OCI-LY3 (cell line): ENCODE measurements at regions not wholly inside any gene's neighbourhood (a gene's known extent, or its start where the extent isn't known, plus 50 kb on each side); places are given as distances from the start of the nearest gene placed in this dataset.

Experiments used
- H2AFZ ChIP-seq: fragments of 200-600, 300-600 bp; shearing (Covaris generic); 2 replicates; pipeline ENCODE4 v1.6.0; 2014; ENCODE audit warnings: antibody characterized with exemption, low read depth, low read length
- H3K27ac ChIP-seq: fragments of 200-600, 300-600 bp; sonication (generic); 2 replicates; pipeline ENCODE4 v1.5.1; 2014; ENCODE audit warnings: mild to moderate bottlenecking, low read length, moderate library complexity, mixed read lengths
- H3K27me3 ChIP-seq: fragments of 200-600, 300-600 bp; sonication (generic); 2 replicates; pipeline ENCODE4 v1.6.1; 2014; ENCODE audit warnings: low read depth, low read length, mixed read lengths
- H3K36me3 ChIP-seq: fragments of 200-600, 300-600 bp; sonication (generic); replicated peaks from 2 replicates; pipeline ENCODE3; 2014; ENCODE audit warnings: low read depth, low read length, mixed read lengths
- H3K4me1 ChIP-seq: fragments of 300-600, 200-600 bp; sonication (generic); 2 replicates; pipeline ENCODE4 v1.6.1; 2014; ENCODE audit warnings: low read length, mixed read lengths
- H3K4me2 ChIP-seq: fragments of 200-600, 300-600 bp; sonication (generic); 2 replicates; pipeline ENCODE4 v1.6.1; 2014; ENCODE audit warnings: low read length, mixed read lengths
- H3K4me3 ChIP-seq: fragments of 300-600, 200-600 bp; sonication (generic); 2 replicates; pipeline ENCODE4 v1.5.1; 2014; ENCODE audit warnings: antibody characterized with exemption, mild to moderate bottlenecking, low read length, moderate library complexity
- H3K79me2 ChIP-seq: fragments of 300-600, 200-600 bp; shearing (Covaris generic); 2 replicates; pipeline ENCODE4 v1.6.1; 2014; ENCODE audit warnings: mild to moderate bottlenecking, low read length, mixed read lengths
- H3K9ac ChIP-seq: fragments of 300-600, 200-600 bp; shearing (Covaris generic); 2 replicates; pipeline ENCODE4 v1.6.0; 2014; ENCODE audit warnings: mild to moderate bottlenecking, low read length, moderate library complexity
- H3K9me3 ChIP-seq: fragments of 200-600, 300-600 bp; shearing (Covaris generic); 2 replicates; pipeline ENCODE4 v1.6.1; 2014; ENCODE audit warnings: low read length, mixed read lengths; ENCODE audit not compliant: insufficient read depth
- H4K20me1 ChIP-seq: fragments of 200-600, 300-600 bp; sonication (generic); 2 replicates; pipeline ENCODE4 v1.6.1; 2016; ENCODE audit warnings: low read length, mixed read lengths; ENCODE audit not compliant: insufficient read depth
- EZH2phosphoT487 ChIP-seq: fragments of 200-600 bp; shearing (Covaris generic); IDR thresholded peaks from 2 replicates; pipeline ENCODE4 v1.6.1; 2018; ENCODE audit warnings: antibody characterized with exemption, mixed run types, low read depth
- TF ChIP-seq, protein P1 (sequence below): fragments of 200-600, 300-600 bp; sonication (generic); IDR thresholded peaks from 2 replicates; pipeline ENCODE4 v1.5.1; 2014; ENCODE audit warnings: antibody characterized with exemption, low read length, low read depth

DNA sequence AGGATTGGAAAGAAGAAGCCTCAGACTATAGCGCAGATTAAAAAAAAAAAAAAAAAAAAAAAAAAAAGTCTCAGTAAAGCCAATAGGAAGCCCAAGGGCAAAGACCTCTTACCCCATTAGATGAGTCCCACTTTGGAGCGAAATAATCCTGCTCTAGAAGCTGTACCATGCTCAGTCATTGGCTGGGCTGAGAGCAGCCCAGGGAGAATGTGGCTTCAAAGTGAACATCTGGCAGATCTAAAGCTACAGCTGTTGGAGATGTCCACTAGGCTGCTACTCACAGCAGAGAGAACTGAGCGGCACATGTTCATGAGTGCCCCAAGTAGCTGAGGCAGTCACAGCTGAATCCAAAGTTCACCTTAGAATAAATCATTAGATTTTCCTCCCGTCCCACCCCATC lies 560.9 kb downstream of the MED13L start:
- no peak overlapping the region for H2AFZ ChIP-seq
- H3K4me2 ChIP-seq: no peak overlapping the region
- peaks cover 32% of the 10 kb centered on the region for H3K27me3 ChIP-seq
- H3K79me2 ChIP-seq: no peaks in the 10 kb centered on the region
- H4K20me1 ChIP-seq: no peaks in the 10 kb centered on the region
- H3K36me3 ChIP-seq: no peaks in the 10 kb centered on the region
- TF ChIP-seq, protein P1, sequence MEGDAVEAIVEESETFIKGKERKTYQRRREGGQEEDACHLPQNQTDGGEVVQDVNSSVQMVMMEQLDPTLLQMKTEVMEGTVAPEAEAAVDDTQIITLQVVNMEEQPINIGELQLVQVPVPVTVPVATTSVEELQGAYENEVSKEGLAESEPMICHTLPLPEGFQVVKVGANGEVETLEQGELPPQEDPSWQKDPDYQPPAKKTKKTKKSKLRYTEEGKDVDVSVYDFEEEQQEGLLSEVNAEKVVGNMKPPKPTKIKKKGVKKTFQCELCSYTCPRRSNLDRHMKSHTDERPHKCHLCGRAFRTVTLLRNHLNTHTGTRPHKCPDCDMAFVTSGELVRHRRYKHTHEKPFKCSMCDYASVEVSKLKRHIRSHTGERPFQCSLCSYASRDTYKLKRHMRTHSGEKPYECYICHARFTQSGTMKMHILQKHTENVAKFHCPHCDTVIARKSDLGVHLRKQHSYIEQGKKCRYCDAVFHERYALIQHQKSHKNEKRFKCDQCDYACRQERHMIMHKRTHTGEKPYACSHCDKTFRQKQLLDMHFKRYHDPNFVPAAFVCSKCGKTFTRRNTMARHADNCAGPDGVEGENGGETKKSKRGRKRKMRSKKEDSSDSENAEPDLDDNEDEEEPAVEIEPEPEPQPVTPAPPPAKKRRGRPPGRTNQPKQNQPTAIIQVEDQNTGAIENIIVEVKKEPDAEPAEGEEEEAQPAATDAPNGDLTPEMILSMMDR: no peak
- TF ChIP-seq EZH2phosphoT487: no peak
- no peaks in the 10 kb centered on the region for H3K9me3 ChIP-seq
- no peak overlapping the region for H3K27ac ChIP-seq
- no peak overlapping the region for H3K9ac ChIP-seq
- no peaks in the 10 kb centered on the region for H3K4me1 ChIP-seq
- H3K4me3 ChIP-seq: no peak overlapping the region

DNA sequence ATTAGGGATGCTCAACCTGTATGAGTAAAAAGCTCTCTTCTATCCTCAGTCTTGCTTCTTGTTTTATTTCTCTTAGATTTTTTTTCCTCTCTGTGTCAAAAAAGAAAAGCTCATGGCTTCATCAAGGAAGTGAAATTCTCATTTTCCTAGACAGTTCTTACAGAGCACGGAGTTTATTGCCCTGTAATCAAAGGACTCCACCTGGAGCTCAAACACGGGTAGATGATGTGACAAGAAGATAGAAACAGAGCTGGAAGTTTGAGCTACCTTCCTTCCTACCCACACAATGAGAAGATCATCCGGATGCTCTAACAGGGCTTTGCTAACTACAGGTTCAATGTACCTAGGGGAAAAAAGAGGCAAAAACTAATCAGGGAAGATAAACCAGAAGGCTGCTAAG lies 564.8 kb downstream of the MED13L start:
- Histone ChIP-seq H3K79me2 (no peaks in the 10 kb centered on the region), H3K36me3 (no peaks in the 10 kb centered on the region), H3K27ac (no peak overlapping the region), H3K4me3 (no peak overlapping the region), H3K9me3 (no peaks in the 10 kb centered on the region), H3K9ac (no peak overlapping the region), H3K27me3 (peaks cover 43% of the 10 kb centered on the region), H2AFZ (no peak overlapping the region), H3K4me1 (no peaks in the 10 kb centered on the region), H4K20me1 (no peaks in the 10 kb centered on the region), H3K4me2 (no peak overlapping the region)
- TF ChIP-seq, protein P1: no peak
- TF ChIP-seq EZH2phosphoT487: no peak

DNA sequence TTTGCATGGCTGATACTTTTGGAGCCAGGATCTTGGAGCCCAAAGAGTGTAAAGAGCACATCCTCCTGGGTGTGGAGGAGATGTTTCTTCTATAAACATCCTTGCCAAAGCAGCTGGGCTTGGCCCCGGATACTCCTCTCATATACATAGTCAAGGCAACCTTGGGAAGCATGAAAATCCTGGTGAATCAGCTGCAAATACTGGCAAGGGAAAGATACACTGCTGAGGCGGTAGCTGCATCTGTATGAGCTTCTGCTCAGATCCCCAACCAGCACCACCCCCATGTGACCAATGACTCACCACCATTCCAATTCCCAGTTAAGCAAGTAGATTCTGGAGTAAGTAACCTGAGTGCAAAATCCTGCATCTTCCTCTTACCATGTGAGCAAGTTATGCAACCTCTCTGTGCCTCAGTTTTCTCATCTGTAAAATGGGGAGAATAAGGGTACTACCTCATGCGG lies 567.4 kb downstream of the MED13L start:
- H3K27me3 ChIP-seq: peaks cover 40% of the 10 kb centered on the region
- H3K9me3 ChIP-seq: no peaks in the 10 kb centered on the region
- H3K4me2 ChIP-seq: no peak overlapping the region
- H3K36me3 ChIP-seq: no peaks in the 10 kb centered on the region
- TF ChIP-seq EZH2phosphoT487: no peak
- TF ChIP-seq, protein P1: no peak
- H3K4me3 ChIP-seq: no peak overlapping the region
- H3K27ac ChIP-seq: no peak overlapping the region
- no peaks in the 10 kb centered on the region for H3K4me1 ChIP-seq
- no peaks in the 10 kb centered on the region for H3K79me2 ChIP-seq
- H4K20me1 ChIP-seq: no peaks in the 10 kb centered on the region
- H3K9ac ChIP-seq: no peak overlapping the region
- no peak overlapping the region for H2AFZ ChIP-seq

DNA sequence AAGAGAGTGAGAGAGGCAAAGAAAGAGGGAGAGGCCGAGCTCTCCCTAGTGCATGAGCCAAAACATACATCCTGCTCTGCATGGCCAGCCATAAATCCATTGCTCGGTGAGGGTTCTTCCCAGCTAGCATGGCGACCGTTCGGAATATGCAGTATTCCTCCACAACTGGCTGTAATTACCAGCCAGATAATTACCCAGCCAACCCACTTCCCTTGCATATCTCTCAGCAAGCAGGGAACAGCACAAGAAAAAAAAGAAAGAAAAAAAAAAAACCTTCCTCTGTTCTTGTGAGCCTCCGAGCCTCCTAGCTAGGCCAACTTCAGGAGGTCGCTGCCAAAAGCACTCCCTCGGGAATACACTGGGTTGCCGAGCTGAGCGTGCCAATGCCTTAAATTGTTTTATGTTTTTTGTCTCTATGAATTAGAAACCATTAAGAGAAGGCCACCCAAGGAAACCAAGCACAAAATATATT lies 567.9 kb downstream of the MED13L start:
- Histone ChIP-seq H3K9me3 (no peaks in the 10 kb centered on the region), H3K79me2 (no peaks in the 10 kb centered on the region), H3K4me3 (no peak overlapping the region), H3K36me3 (no peaks in the 10 kb centered on the region), H3K27ac (no peak overlapping the region), H3K4me2 (no peak overlapping the region), H3K27me3 (peaks cover 37% of the 10 kb centered on the region), H4K20me1 (no peaks in the 10 kb centered on the region), H2AFZ (no peak overlapping the region), H3K9ac (no peak overlapping the region), H3K4me1 (no peaks in the 10 kb centered on the region)
- no peak for TF ChIP-seq EZH2phosphoT487
- TF ChIP-seq, protein P1: no peak
